ENCODE measurements at regions not wholly inside any gene's neighbourhood (a gene's known extent, or its start where the extent isn't known, plus 50 kb on each side); places are given as distances from the start of the nearest gene placed in this dataset.

GRCh38 chr18:27585602-27586173 is 400.6 kb upstream of the CHST9 start:
- ChIA-PET POLR2A (ENCODE audit: unreplicated experiment) (no interaction called here), CTCF (interaction anchor here (0.6 to 1.2 kb wide), 2 partner anchors 14 to 958 kb away, joined by 3 to 5 read pairs; no protein-coding TSS in a partner anchor)

More at GRCh38 chr18:27585602-27586173, 400.6 kb upstream of the CHST9 start:
- no peak overlapping the region for H2BK15ac ChIP-seq (ENCODE audit: low read depth, low read length)
- BruUV-seq (replicated peaks) = no TSS peak
- H4K5ac ChIP-seq (ENCODE audit: low read depth, low read length) = no peak overlapping the region
- H3K4me1 ChIP-seq (ENCODE audit: control insufficient read depth, insufficient read depth, low read length) = no peaks in the 10 kb centered on the region
- H3K9ac ChIP-seq (ENCODE audit: low read depth, low read length) = no peak overlapping the region
- no peak overlapping the region for H3K4ac ChIP-seq (ENCODE audit: low read depth, low read length)
- intact Hi-C loops (cut with micrococcal nuclease) (loop anchor here (10.0 kb wide), 1 partner anchor 59 kb away; no protein-coding TSS in a partner anchor), dilution Hi-C loops (cut with HindIII; ENCODE audit: low sequenced_read_pairs, unreplicated experiment) (no loop called here), in situ Hi-C loops (cut with MboI; ENCODE audit: low sequenced_read_pairs) (no loop called here)
- H2AFZ ChIP-seq (replicated peaks; ENCODE audit: low read length, poor library complexity) = no peak overlapping the region
- no peak overlapping the region for H2BK5ac ChIP-seq (ENCODE audit: low read depth, low read length, poor library complexity, severe bottlenecking)
- no peak overlapping the region for H2BK120ac ChIP-seq (ENCODE audit: low read depth, low read length)
- 20% methylated on average over 1 of the region's 10 CpGs; no CpG with 5 or more reads in 1 of the 2 experiments for WGBS, 2 experiments (ENCODE audit: extremely low coverage in 2 of 2, insufficient read length in 1 of 2)
- no peaks in the 10 kb centered on the region for H4K20me1 ChIP-seq (ENCODE audit: insufficient read depth, low read length)
- H3K27ac ChIP-seq (ENCODE audit: insufficient read depth, low read length) = no peak overlapping the region
- H3K18ac ChIP-seq (ENCODE audit: low read depth, low read length) = no peak overlapping the region
- TF ChIP-seq FOS (IDR thresholded peaks at IDR 0.05; ENCODE audit: low read depth, low read length) (no peak), USF2 (IDR thresholded peaks at IDR 0.05; ENCODE audit: low read depth, low read length) (no peak), RCOR1 (IDR thresholded peaks at IDR 0.05; ENCODE audit: insufficient replicate concordance, low read length) (no peak), SMC3 (IDR thresholded peaks at IDR 0.05; ENCODE audit: low read depth, low read length) (no peak), ELK1 (IDR thresholded peaks at IDR 0.05; ENCODE audit: borderline replicate concordance, low read depth, low read length) (no peak), BHLHE40 (IDR thresholded peaks at IDR 0.05; ENCODE audit: low read depth, low read length) (no peak), CHD1 (IDR thresholded peaks at IDR 0.05; ENCODE audit: low read depth, low read length) (no peak), RAD21 (IDR thresholded peaks at IDR 0.05; ENCODE audit: low read length) (no peak), NFE2L2 (IDR thresholded peaks at IDR 0.05; ENCODE audit: low read depth, low read length) (no peak), MXI1 (IDR thresholded peaks at IDR 0.05; ENCODE audit: borderline replicate concordance, low read depth, low read length) (no peak), POLR2A (IDR thresholded peaks at IDR 0.05; ENCODE audit: low read depth, low read length) (no peak)
- no peak overlapping the region for H3K23ac ChIP-seq (ENCODE audit: low read depth, low read length)
- no peak overlapping the region for H2BK20ac ChIP-seq (ENCODE audit: low read depth, low read length)
- H3K9me1 ChIP-seq (ENCODE audit: insufficient read depth, low read length) = no peaks in the 10 kb centered on the region
- no peaks in the 10 kb centered on the region for H3K9me3 ChIP-seq (ENCODE audit: control insufficient read depth, insufficient read depth, low read length)
- no peak for ATAC-seq (ENCODE audit: low read depth)
- no peaks in the 10 kb centered on the region for H3K27me3 ChIP-seq (ENCODE audit: control insufficient read depth, insufficient read depth, low read length)
- H3K56ac ChIP-seq (ENCODE audit: extremely low read depth, insufficient read depth, low read length) = no peak overlapping the region
- no peak overlapping the region for H2AK5ac ChIP-seq (ENCODE audit: low read depth, low read length)
- no peak overlapping the region for H4K91ac ChIP-seq (ENCODE audit: insufficient read depth, low read depth, low read length)
- H3K36me3 ChIP-seq (ENCODE audit: control insufficient read depth, insufficient read depth, low read length) = no peaks in the 10 kb centered on the region
- H3K4me3 ChIP-seq (ENCODE audit: insufficient read depth, low read depth, low read length) = no peak overlapping the region
- H4K8ac ChIP-seq (ENCODE audit: low read depth in 2 of 2, low read length in 2 of 2) = no peak overlapping the region
- no peak overlapping the region for H3K14ac ChIP-seq (replicated peaks; ENCODE audit: low read depth, low read length)
- H3K4me2 ChIP-seq (ENCODE audit: low read depth, low read length) = no peak overlapping the region
- no peak overlapping the region for H2AK9ac ChIP-seq (replicated peaks; ENCODE audit: low read depth, low read length, poor library complexity)
- H3K79me1 ChIP-seq (ENCODE audit: low read depth in 1 of 2, low read length in 2 of 2) = no peaks in the 10 kb centered on the region
- no peak for DNase-seq
